Astrocyte of the cerebellum (primary cell): ENCODE measurements at regions not wholly inside any gene's neighbourhood (a gene's known extent, or its start where the extent isn't known, plus 50 kb on each side); places are given as distances from the start of the nearest gene placed in this dataset.

Experiments
- DNase-seq: peaks from one replicate; pipeline ENCODE4 v3.0.0-alpha.2; 2011; ENCODE audit warnings: low read depth
- H3K4me3 ChIP-seq: 2 replicates; pipeline ENCODE4 v1.5.1; 2011; ENCODE audit warnings: mild to moderate bottlenecking, low read depth, low read length, moderate library complexity
- in situ Hi-C: cut with HindIII; loops from 2 replicates; pipeline ENCODE4 v1.10.0; 2017; ENCODE audit warnings: low sequenced_read_pairs
- TF ChIP-seq, protein P1 (sequence below): IDR thresholded peaks from 2 replicates; pipeline ENCODE4 v1.5.1; 2012; ENCODE audit warnings: low read length, low read depth, moderate library complexity, mild to moderate bottlenecking; ENCODE audit errors: missing control alignments

DNA sequence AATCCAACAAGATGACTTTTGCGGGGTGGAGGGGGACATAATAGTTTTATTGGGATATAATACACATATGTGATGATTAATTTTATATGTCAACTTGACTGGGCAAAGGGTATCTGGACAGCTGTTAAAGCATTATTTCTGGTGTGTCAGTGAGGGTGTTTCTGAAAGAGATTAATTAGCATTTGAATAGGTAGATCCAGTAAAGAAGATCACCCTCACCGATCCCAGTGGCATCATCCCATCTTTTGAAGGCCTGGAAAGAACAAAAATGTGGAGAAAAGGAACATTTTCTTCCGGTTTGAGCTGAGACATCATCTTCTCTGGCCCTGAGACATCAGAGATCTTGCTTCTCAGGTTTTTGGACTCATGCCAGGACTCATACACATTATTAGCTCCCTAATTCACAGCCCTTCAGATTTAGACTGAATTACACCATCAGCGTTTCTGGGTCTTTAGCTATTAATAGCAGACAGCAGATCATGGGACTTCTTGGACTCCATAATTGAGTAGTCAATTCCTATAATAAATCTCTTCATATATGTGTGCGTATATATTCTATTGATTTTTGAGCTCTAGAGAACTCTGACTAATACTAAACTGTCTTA is 283.6 kb downstream of the PCNX1 start:
- in situ Hi-C loops, result no loop called here
- TF ChIP-seq, protein P1, sequence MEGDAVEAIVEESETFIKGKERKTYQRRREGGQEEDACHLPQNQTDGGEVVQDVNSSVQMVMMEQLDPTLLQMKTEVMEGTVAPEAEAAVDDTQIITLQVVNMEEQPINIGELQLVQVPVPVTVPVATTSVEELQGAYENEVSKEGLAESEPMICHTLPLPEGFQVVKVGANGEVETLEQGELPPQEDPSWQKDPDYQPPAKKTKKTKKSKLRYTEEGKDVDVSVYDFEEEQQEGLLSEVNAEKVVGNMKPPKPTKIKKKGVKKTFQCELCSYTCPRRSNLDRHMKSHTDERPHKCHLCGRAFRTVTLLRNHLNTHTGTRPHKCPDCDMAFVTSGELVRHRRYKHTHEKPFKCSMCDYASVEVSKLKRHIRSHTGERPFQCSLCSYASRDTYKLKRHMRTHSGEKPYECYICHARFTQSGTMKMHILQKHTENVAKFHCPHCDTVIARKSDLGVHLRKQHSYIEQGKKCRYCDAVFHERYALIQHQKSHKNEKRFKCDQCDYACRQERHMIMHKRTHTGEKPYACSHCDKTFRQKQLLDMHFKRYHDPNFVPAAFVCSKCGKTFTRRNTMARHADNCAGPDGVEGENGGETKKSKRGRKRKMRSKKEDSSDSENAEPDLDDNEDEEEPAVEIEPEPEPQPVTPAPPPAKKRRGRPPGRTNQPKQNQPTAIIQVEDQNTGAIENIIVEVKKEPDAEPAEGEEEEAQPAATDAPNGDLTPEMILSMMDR, result no peak
- DNase-seq, result no peak
- no peak overlapping the region for H3K4me3 ChIP-seq

DNA sequence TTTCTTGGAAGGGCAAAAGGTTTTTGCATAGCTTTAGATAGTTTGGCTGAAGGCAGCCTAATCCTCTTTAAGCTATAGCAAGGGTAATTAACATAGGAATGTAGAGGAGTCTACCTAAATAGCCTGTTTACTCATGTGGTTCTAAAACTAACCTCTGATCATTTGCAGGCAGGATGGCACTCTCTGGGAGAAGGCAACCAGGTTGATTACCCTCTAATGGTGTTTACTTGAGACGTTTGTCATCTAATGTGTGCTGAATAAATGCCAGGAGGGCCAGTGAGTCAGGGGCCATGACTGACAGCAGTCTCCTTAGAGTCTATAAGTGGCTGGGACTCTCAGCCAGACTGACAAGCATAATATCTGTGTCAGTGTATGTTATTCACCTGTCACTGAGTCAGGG is 286.4 kb downstream of the PCNX1 start:
- TF ChIP-seq, protein P1, result no peak
- in situ Hi-C loops, result no loop called here
- no peak overlapping the region for H3K4me3 ChIP-seq
- DNase-seq, result no peak

DNA sequence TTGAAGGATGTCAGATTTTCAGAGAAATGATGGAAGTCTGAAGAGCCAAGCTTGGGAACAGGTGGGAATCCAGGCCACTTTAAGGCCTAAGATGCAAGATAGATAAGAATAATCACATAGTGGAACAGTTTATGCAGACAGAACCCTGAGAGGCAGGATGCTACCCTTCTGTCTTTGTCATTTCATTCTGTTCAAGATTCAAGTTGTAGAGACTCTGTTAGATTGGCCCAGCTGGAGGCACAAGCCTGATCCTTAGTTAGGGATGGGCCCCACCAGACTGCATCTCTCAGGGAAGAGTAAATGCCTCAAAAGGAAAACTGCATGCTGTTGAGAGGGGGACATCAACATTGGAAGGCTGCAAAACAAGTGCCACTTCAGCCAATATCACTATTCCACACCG is 287.0 kb downstream of the PCNX1 start:
- in situ Hi-C loops, result no loop called here
- no peak for DNase-seq
- TF ChIP-seq, protein P1, result no peak
- no peak overlapping the region for H3K4me3 ChIP-seq

DNA sequence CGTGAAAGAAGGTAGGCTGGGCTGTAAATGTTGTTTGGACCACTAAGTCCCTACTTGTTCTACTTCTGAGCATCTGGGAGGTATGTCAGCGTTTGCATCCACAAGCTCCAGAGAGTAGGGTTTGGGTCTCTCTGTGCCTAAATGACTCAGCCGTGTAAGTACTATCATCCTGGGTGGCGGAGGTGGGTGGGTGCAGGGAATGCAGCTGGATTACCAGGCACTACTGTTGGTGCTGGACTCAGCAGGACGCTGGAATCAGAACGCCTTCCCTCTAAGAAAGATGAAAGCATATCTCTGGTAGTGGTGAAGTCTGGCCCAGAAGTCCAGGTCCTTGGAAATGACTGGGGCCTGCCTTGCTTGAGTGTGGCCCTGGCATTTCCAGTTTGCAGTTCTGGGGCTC is 289.7 kb downstream of the PCNX1 start:
- TF ChIP-seq, protein P1, result no peak
- no peak for DNase-seq
- no peak overlapping the region for H3K4me3 ChIP-seq
- in situ Hi-C loops, result no loop called here

DNA sequence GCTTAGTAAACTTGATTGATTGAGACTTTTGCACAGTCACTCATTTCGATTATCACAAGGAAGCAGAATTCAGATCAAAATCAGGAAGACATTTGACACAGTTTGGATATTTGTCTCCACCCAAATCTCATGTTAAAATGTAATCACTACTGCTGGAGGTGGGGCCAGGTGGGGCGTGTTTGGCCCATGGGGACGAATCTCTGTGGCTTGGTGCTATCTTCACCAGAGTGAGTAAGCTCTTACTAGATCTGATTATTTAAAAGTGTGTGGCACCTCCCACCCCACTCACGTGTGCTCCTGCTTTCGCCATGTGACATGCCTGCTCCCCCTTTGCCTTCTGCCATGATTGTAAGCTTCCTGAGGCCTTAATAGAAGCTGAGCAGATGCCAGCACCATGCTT is 291.4 kb downstream of the PCNX1 start:
- no peak for DNase-seq
- in situ Hi-C loops, result no loop called here
- H3K4me3 ChIP-seq, result no peak overlapping the region
- TF ChIP-seq, protein P1, result no peak

DNA sequence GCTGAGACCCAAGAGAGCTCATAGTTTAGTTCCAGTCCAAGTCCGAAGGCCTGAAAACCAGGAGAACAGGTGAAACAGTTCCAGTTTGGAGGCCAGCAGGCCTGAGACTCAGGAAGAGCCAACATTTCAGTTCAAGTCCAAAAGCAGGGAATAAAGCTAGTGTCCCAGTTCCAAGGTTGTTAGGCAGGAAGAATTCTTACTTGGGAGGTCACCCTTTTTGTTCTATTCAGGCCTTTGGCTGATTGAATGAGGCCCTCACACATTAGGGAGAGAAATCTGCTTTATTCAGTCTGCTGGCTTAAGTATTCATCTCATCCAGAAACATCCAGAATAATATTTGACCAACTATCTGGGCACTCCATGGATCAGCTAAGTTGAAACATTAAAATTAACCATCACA is 294.6 kb downstream of the PCNX1 start:
- in situ Hi-C loops, result no loop called here
- H3K4me3 ChIP-seq, result no peak overlapping the region
- TF ChIP-seq, protein P1, result no peak
- DNase-seq, result no peak

DNA sequence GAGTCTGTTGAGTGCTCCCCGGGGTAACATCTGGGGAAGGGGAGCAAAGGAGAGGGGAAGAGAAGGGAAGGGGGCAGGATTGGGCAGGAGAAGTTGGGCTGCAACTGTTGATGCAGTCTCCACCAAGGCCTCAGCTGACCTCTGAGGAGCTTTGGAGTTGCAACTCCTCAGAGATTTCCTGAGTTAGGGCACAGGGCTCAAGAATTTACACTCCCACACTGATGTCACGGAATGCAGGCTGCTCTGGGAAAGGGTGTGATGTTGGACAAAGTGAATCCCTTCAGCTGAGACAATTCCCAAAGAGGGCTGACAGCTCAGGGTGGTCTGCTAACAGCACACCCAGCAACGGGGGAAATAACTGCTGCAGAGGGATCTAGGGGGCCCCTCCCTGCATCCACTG is 295.6 kb downstream of the PCNX1 start:
- TF ChIP-seq, protein P1, result no peak
- in situ Hi-C loops, result no loop called here
- H3K4me3 ChIP-seq, result no peak overlapping the region
- DNase-seq, result no peak
